ENCODE measurements at regions not wholly inside any gene's neighbourhood (a gene's known extent, or its start where the extent isn't known, plus 50 kb on each side); places are given as distances from the start of the nearest gene placed in this dataset.

GRCh38 chr2:181152701-181153100 is 172.3 kb downstream of the UBE2E3 start:
- H3K4me3 ChIP-seq (replicated peaks in 1 of 2; ENCODE audit: low read depth in 1 of 2, low read length in 2 of 2): no peak overlapping the region
- no peak overlapping the region for H3K4me2 ChIP-seq (ENCODE audit: low read length)
- peaks cover 0 to 4% of the 10 kb centered on the region in 2 experiments; a peak in 1 of 4 replicates for H3K9me3 ChIP-seq (ENCODE audit: control insufficient read depth in 1 of 2, insufficient read depth in 1 of 2, low read depth in 1 of 2, low read length in 2 of 2)
- H3K79me2 ChIP-seq (ENCODE audit: insufficient read depth, low read length): no peaks in the 10 kb centered on the region
- BruUV-seq (replicated peaks): no TSS peak
- no peaks in the 10 kb centered on the region for H3K27me3 ChIP-seq (ENCODE audit: insufficient read depth, low read length)
- no peaks in the 10 kb centered on the region for H3K9me2 ChIP-seq (ENCODE audit: insufficient read depth)
- no peaks in the 10 kb centered on the region for H4K20me1 ChIP-seq (ENCODE audit: insufficient read depth)
- TF ChIP-seq TCF7L2 (IDR thresholded peaks at IDR 0.05; ENCODE audit: borderline replicate concordance, extremely low read depth, insufficient read depth, insufficient read length): no peak
- TF ChIP-seq CEBPB (IDR thresholded peaks at IDR 0.05; ENCODE audit: low read depth): no peak
- TF ChIP-seq CBX3 (IDR thresholded peaks at IDR 0.05; ENCODE audit: low read depth): no peak
- no peak for TF ChIP-seq RAD21 (IDR thresholded peaks at IDR 0.05; ENCODE audit: low read depth)
- no peak overlapping the region for H3K9ac ChIP-seq (ENCODE audit: low read length)
- ChIA-PET RAD21 (ENCODE audit: low non-redundant PET in 1 of 2, low total read pairs in 2 of 2, uncharacterized antibody in 2 of 2, unreplicated experiment in 2 of 2) (no interaction called here), CTCF (no interaction called here), POLR2A (no interaction called here)
- H2AFZ ChIP-seq (ENCODE audit: low read depth, low read length, poor library complexity, severe bottlenecking): no peak overlapping the region
- no peaks in the 10 kb centered on the region for H3K4me1 ChIP-seq (ENCODE audit: control insufficient read depth in 1 of 2, insufficient read depth in 2 of 2, low read length in 2 of 2)
- H3K36me3 ChIP-seq (ENCODE audit: control insufficient read depth in 1 of 2, insufficient read depth in 2 of 2, low read length in 2 of 2): no peaks in the 10 kb centered on the region
- ATAC-seq (no peak), DNase-seq (ENCODE audit: low read depth, low spot score) (no peak)
- intact Hi-C loops (cut with micrococcal nuclease): no loop called here
- no peak overlapping the region for H3K27ac ChIP-seq (ENCODE audit: low read depth, low read length)

DNA sequence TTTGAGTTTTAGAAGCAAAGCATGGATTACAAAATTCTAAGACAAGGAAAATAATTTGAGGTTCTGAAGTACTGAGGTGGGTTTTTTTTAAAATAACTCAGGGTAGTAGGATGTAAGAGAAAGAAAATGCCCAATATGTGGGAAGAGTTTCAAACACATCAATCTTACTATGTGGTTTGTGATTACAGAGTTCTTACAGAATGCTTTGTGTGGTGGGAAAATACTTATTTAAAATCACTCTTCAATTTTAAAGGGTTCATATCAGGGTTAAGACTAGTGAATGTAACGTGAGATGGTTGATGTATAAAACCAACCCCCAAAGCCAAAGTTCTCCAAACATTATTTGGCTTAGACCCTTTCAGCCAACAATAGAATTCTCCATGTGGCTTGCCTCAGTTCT is 173.5 kb downstream of the UBE2E3 start:
- Histone ChIP-seq H3K4me3 (replicated peaks in 1 of 2; ENCODE audit: low read depth in 1 of 2, low read length in 2 of 2) (no peak overlapping the region), H3K9me3 (ENCODE audit: control insufficient read depth in 1 of 2, insufficient read depth in 1 of 2, low read depth in 1 of 2, low read length in 2 of 2) (peaks cover 0 to 4% of the 10 kb centered on the region in 2 experiments; a peak in 1 of 4 replicates), H3K4me1 (ENCODE audit: control insufficient read depth in 1 of 2, insufficient read depth in 2 of 2, low read length in 2 of 2) (no peaks in the 10 kb centered on the region), H3K36me3 (ENCODE audit: control insufficient read depth in 1 of 2, insufficient read depth in 2 of 2, low read length in 2 of 2) (no peaks in the 10 kb centered on the region), H3K4me2 (ENCODE audit: low read length) (no peak overlapping the region), H3K79me2 (ENCODE audit: insufficient read depth, low read length) (no peaks in the 10 kb centered on the region), H4K20me1 (ENCODE audit: insufficient read depth) (no peaks in the 10 kb centered on the region), H3K9ac (ENCODE audit: low read length) (no peak overlapping the region), H3K9me2 (ENCODE audit: insufficient read depth) (no peaks in the 10 kb centered on the region), H2AFZ (ENCODE audit: low read depth, low read length, poor library complexity, severe bottlenecking) (no peak overlapping the region), H3K27me3 (ENCODE audit: insufficient read depth, low read length) (no peaks in the 10 kb centered on the region), H3K27ac (ENCODE audit: low read depth, low read length) (no peak overlapping the region)
- ChIA-PET RAD21 (ENCODE audit: low non-redundant PET in 1 of 2, low total read pairs in 2 of 2, uncharacterized antibody in 2 of 2, unreplicated experiment in 2 of 2) (no interaction called here), CTCF (no interaction called here), POLR2A (no interaction called here)
- DNase-seq (ENCODE audit: low read depth, low spot score) (no peak), ATAC-seq (no peak)
- intact Hi-C loops (cut with micrococcal nuclease): no loop called here
- BruUV-seq (replicated peaks): no TSS peak
- TF ChIP-seq TCF7L2 (IDR thresholded peaks at IDR 0.05; ENCODE audit: borderline replicate concordance, extremely low read depth, insufficient read depth, insufficient read length) (no peak), ZBTB33 (IDR thresholded peaks at IDR 0.05; ENCODE audit: extremely low read depth, insufficient replicate concordance, low read length) (no peak), EZH2 (IDR thresholded peaks at IDR 0.05) (no peak), POLR2AphosphoS5 (IDR thresholded peaks at IDR 0.05; ENCODE audit: low read depth, low read length) (no peak), SIN3A (IDR thresholded peaks at IDR 0.05; ENCODE audit: low read depth) (no peak), ZNF274 (IDR thresholded peaks at IDR 0.05; ENCODE audit: low read depth, low read length) (no peak), ZFX (IDR thresholded peaks at IDR 0.05) (no peak), SRF (IDR thresholded peaks at IDR 0.05; ENCODE audit: low read depth) (no peak), REST (IDR thresholded peaks at IDR 0.05; ENCODE audit: low read depth) (no peak)
- TF ChIP-seq, protein P1, sequence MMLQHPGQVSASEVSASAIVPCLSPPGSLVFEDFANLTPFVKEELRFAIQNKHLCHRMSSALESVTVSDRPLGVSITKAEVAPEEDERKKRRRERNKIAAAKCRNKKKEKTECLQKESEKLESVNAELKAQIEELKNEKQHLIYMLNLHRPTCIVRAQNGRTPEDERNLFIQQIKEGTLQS (IDR thresholded peaks at IDR 0.05): no peak

All from HCT116 (cell line).